ENCODE measurements at regions not wholly inside any gene's neighbourhood (a gene's known extent, or its start where the extent isn't known, plus 50 kb on each side); places are given as distances from the start of the nearest gene placed in this dataset.

GRCh38 chr2:37529830-37530415 is 141.5 kb downstream of the CDC42EP3 start:
- TF ChIP-seq CTCF (conservative IDR thresholded peaks at IDR 0.05; ENCODE audit: low read depth, low read length), result no peak
- no peak for TF ChIP-seq SMC3 (IDR thresholded peaks at IDR 0.05; ENCODE audit: low read depth, low read length)

All from IMR-90 (cell line).